ENCODE measurements at regions not wholly inside any gene's neighbourhood (a gene's known extent, or its start where the extent isn't known, plus 50 kb on each side); places are given as distances from the start of the nearest gene placed in this dataset.

DNA sequence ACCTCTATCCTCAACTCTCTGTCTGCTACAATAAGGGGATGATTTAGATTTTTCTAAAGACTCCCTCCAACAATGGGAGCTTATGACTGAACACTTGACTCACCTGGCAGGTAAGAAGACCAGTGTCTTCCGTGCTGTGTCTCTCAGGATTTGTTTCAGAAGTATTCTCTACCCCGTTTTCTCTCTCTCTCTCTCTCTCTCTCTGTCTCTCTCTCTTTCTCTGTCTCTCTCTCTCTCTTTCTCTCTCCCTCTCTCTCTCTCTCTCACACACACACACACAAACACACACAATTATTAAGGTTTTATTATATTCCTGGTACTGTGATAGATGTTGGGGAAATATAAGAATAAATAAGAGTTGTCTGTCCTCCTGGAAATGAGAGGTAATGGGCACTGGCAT, 263.9 kb downstream of the TOX3 start:
- no peak for TF ChIP-seq EZH2phosphoT487 (IDR thresholded peaks at IDR 0.05; ENCODE audit: borderline replicate concordance, low read depth, low read length)
- TF ChIP-seq, protein P1, sequence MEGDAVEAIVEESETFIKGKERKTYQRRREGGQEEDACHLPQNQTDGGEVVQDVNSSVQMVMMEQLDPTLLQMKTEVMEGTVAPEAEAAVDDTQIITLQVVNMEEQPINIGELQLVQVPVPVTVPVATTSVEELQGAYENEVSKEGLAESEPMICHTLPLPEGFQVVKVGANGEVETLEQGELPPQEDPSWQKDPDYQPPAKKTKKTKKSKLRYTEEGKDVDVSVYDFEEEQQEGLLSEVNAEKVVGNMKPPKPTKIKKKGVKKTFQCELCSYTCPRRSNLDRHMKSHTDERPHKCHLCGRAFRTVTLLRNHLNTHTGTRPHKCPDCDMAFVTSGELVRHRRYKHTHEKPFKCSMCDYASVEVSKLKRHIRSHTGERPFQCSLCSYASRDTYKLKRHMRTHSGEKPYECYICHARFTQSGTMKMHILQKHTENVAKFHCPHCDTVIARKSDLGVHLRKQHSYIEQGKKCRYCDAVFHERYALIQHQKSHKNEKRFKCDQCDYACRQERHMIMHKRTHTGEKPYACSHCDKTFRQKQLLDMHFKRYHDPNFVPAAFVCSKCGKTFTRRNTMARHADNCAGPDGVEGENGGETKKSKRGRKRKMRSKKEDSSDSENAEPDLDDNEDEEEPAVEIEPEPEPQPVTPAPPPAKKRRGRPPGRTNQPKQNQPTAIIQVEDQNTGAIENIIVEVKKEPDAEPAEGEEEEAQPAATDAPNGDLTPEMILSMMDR (conservative IDR thresholded peaks at IDR 0.05; ENCODE audit: low read length): no peak

All from OCI-LY7 (cell line).